ENCODE measurements at regions not wholly inside any gene's neighbourhood (a gene's known extent, or its start where the extent isn't known, plus 50 kb on each side); places are given as distances from the start of the nearest gene placed in this dataset.
A peak's percentile ranks its signal among the peaks of the same experiment; 100 is the strongest.

GRCh38 chrX:131792356-131792749 is 230.7 kb upstream of the STK26 start (continued):
- TF ChIP-seq TFCP2L1 (CRISPR knock-in tag; IDR thresholded peaks at IDR 0.05), result no peak
- no peak for TF ChIP-seq CHD4 (IDR thresholded peaks at IDR 0.05; ENCODE audit: borderline replicate concordance)
- TF ChIP-seq KDM5A (IDR thresholded peaks at IDR 0.05), result no peak
- no peak for TF ChIP-seq HEYL (CRISPR knock-in tag; IDR thresholded peaks at IDR 0.05)

- peak overlapping the region; percentile 90 to 92 for H3K27ac ChIP-seq
- 7% methylated on average over 15 of the region's 15 CpGs for WGBS (ENCODE audit: missing lambda C conversion rate)
- peak; percentile 29 to 95 for DNase-seq (ENCODE audit: low read depth in 1 of 2, low spot score in 1 of 2)
- FAIRE-seq, result peak; percentile 97
- CTCF ChIA-PET, result interaction anchor here (0.6 to 1.9 kb wide), 9 partner anchors 8 to 776 kb away, joined by 3 to 7 read pairs (median 3); no protein-coding TSS in a partner anchor
- TF ChIP-seq PHF8 (IDR thresholded peaks at IDR 0.05; ENCODE audit: borderline replicate concordance, low read depth) (0 out of 2 replicates have a peak, but pooled peaks have one; percentile 29), MYC (IDR thresholded peaks at IDR 0.05; ENCODE audit: borderline replicate concordance, low read length) (no peak), GATA3 (IDR thresholded peaks at IDR 0.05; ENCODE audit: borderline replicate concordance) (no peak), BCL3 (IDR thresholded peaks at IDR 0.05) (peak; percentile 76; the same call in 2 of the 3 replicates), HOXB5 (CRISPR knock-in tag; IDR thresholded peaks at IDR 0.05) (no peak), ZNF302 (CRISPR knock-in tag; IDR thresholded peaks at IDR 0.05) (no peak), SMC3 (IDR thresholded peaks at IDR 0.05) (peak; percentile 44), JUNB (IDR thresholded peaks at IDR 0.05) (no peak), RAD21 (conservative IDR thresholded peaks at IDR 0.05 in 1 of 2, IDR thresholded peaks at IDR 0.05 in 1 of 2) (peak; percentile 83 to 87), RFX5 (IDR thresholded peaks at IDR 0.05) (no peak), MAZ (IDR thresholded peaks at IDR 0.05; ENCODE audit: borderline replicate concordance, low read depth, low read length) (peak; percentile 98), ZFP36 (IDR thresholded peaks at IDR 0.05; ENCODE audit: borderline replicate concordance, partially characterized antibody) (no peak), CHD2 (IDR thresholded peaks at IDR 0.05; ENCODE audit: low read length, partially characterized antibody) (no peak), HOXA7 (CRISPR knock-in tag; IDR thresholded peaks at IDR 0.05) (no peak), EHF (CRISPR knock-in tag; IDR thresholded peaks at IDR 0.05) (no peak), CEBPB (IDR thresholded peaks at IDR 0.05) (peak in 1 of 2 experiments; percentile 14; a peak in 1 of 4 replicates), MAX (IDR thresholded peaks at IDR 0.05) (peak; percentile 38)
- TF ChIP-seq, protein P1, sequence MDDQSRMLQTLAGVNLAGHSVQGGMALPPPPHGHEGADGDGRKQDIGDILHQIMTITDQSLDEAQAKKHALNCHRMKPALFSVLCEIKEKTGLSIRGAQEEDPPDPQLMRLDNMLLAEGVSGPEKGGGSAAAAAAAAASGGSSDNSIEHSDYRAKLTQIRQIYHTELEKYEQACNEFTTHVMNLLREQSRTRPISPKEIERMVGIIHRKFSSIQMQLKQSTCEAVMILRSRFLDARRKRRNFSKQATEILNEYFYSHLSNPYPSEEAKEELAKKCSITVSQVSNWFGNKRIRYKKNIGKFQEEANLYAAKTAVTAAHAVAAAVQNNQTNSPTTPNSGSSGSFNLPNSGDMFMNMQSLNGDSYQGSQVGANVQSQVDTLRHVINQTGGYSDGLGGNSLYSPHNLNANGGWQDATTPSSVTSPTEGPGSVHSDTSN (IDR thresholded peaks at IDR 0.05), result no peak
- TF ChIP-seq, protein P2, sequence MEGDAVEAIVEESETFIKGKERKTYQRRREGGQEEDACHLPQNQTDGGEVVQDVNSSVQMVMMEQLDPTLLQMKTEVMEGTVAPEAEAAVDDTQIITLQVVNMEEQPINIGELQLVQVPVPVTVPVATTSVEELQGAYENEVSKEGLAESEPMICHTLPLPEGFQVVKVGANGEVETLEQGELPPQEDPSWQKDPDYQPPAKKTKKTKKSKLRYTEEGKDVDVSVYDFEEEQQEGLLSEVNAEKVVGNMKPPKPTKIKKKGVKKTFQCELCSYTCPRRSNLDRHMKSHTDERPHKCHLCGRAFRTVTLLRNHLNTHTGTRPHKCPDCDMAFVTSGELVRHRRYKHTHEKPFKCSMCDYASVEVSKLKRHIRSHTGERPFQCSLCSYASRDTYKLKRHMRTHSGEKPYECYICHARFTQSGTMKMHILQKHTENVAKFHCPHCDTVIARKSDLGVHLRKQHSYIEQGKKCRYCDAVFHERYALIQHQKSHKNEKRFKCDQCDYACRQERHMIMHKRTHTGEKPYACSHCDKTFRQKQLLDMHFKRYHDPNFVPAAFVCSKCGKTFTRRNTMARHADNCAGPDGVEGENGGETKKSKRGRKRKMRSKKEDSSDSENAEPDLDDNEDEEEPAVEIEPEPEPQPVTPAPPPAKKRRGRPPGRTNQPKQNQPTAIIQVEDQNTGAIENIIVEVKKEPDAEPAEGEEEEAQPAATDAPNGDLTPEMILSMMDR (IDR thresholded peaks at IDR 0.05), result peak; percentile 52
- TF ChIP-seq, protein P3, sequence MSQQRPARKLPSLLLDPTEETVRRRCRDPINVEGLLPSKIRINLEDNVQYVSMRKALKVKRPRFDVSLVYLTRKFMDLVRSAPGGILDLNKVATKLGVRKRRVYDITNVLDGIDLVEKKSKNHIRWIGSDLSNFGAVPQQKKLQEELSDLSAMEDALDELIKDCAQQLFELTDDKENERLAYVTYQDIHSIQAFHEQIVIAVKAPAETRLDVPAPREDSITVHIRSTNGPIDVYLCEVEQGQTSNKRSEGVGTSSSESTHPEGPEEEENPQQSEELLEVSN (IDR thresholded peaks at IDR 0.05; ENCODE audit: borderline replicate concordance, low read depth), result no peak
- peak overlapping the region; percentile 98 for H3K4me2 ChIP-seq
- ATAC-seq, result peak; percentile 92 to 95
- no peaks in the 10 kb centered on the region for H3K9me3 ChIP-seq
- POLR2A ChIA-PET, result no interaction called here
- 0 out of 3 replicates have a peak, but pooled peaks cover 5% of the 10 kb centered on the region for H3K4me1 ChIP-seq
- peak overlapping the region; percentile 59 for H3K4me3 ChIP-seq
Measured at GRCh38 chrX:131792789-131793462, 230.2 kb upstream of the STK26 start.

Measured in A549 (cell line).